GM18873 (cell line): ENCODE measurements at regions not wholly inside any gene's neighbourhood (a gene's known extent, or its start where the extent isn't known, plus 50 kb on each side); places are given as distances from the start of the nearest gene placed in this dataset.

Experiments used
- ATAC-seq: cut with Tn5 transposase; IDR thresholded peaks from one replicate; pipeline ENCODE4 v1.9.1; 2021; ENCODE audit warnings: mild to moderate bottlenecking, moderate library complexity, moderate number of reproducible peaks; ENCODE audit not compliant: unreplicated experiment, low FRiP score

DNA sequence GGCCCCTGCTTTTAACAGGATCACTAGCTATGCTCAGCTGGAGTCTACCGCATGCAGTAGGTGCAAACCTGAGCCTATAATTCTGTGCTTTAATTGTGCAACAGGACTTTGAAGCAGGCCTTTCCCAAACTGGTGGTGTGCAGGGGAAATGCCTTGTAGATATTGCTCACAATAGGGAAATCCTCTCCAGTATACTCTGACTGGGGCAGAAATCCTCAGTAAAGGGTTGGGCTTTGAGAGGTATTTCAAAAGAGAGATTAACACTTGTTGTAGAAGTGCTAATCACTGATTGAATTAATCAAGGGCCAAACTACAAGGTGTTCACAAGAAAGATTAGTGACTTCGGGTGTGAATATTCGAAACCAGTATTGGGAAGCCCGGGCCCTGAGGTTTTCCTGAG, 58.5 kb upstream of the EXOC6 start:
- no peak for ATAC-seq

DNA sequence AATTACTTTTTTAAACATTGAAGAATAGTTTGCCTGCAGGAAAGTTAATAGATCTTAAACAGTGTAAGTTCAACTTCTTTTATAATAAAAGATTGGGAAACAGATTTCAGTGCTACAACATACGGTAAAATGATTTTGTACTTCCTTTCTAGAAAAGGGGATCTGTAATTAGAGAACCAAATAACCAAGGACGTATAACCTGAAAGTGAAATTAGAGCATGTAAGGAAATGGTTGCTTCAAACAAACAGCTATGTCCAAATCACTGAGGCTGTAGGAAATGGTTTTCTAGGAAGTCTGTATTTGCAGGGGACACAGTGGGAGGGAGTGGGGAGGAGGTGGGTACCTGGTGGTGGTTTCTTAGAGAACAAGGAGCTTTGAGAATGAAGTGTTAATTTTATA, 57.9 kb upstream of the EXOC6 start:
- ATAC-seq: no peak

DNA sequence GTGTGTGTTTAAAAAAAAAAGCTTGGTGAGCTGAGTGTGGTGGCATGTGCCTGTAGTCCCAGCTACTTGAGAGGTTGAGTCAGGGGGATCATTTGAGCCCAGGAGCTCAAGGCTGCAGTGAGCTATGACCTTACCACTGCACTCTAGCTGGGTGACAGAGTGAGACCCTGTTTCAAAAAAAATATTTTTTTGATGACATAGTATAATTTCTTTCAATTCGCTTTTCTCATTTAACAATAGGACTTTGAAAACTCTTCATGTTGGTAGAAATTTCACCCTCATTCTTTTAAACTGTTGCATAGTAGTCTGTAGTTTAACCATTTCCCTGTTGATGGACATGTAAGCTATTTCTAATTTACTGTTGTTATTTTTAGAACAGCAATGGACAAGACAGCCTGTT, 55.7 kb upstream of the EXOC6 start:
- no peak for ATAC-seq
